Adrenal gland (tissue), 9 donors: ENCODE measurements at regions not wholly inside any gene's neighbourhood (a gene's known extent, or its start where the extent isn't known, plus 50 kb on each side); places are given as distances from the start of the nearest gene placed in this dataset.
A peak's percentile ranks its signal among the peaks of the same experiment; 100 is the strongest.
"Not testable (repeated sequence)": the region's sequence is repeated elsewhere in the genome, so short reads cannot be mapped to it uniquely, and the experiment has no call there.

ENCODE experiments used
- DNase-seq, 7 donors: peaks; one replicate each; pipeline ENCODE4 v3.0.0-alpha.2; 2019 to 2020
- H3K27ac ChIP-seq, 5 donors: fragments of 200-600 bp; sonication (generic) in 4 of 5; 1 replicate in 3 of 5; 2 replicates in 2 of 5; pipeline versions ENCODE4 v1.5.1 to v1.8.0; 2016 to 2020; ENCODE audit warnings: mild to moderate bottlenecking in 1 of 5
- H3K27me3 ChIP-seq: fragments of 200-600 bp; 2 replicates; pipeline ENCODE4 v1.8.0; 2021
- H3K36me3 ChIP-seq, 2 donors: fragments of 200-600 bp; replicated peaks in 1 of 2; 1 replicate in 1 of 2; 2 replicates in 1 of 2; pipeline versions ENCODE4 v1.5.1 to v1.8.0; 2018 to 2022
- H3K4me1 ChIP-seq, 2 donors: fragments of 200-600 bp; replicated peaks in 1 of 2; 1 replicate in 1 of 2; 2 replicates in 1 of 2; pipeline versions ENCODE4 v1.5.1 to v1.8.0; 2018 to 2021
- H3K4me3 ChIP-seq, 4 donors: fragments of 200-600 bp; sonication (generic) in 3 of 4; one replicate each; pipeline ENCODE4 v1.5.1; 2016 to 2018
- H3K9me3 ChIP-seq, 3 donors: fragments of 200-600 bp; sonication (generic) in 1 of 3; replicated peaks in 1 of 3; 1 replicate in 2 of 3; 2 replicates in 1 of 3; pipeline versions ENCODE4 v1.5.1 to v1.8.0; 2016 to 2021
- CTCF ChIP-seq, 6 experiments: fragments of 450-650 bp in 4 of 6; fragments of 200-600 bp in 2 of 6; sonication (generic) in 1 of 6; IDR thresholded peaks; 1 replicate in 5 of 6; 2 replicates in 1 of 6; pipeline versions ENCODE4 v1.5.1 to v1.8.0; 2016 to 2021; ENCODE audit warnings: antibody characterized with exemption in 6 of 6, mild to moderate bottlenecking in 2 of 6, moderate library complexity in 1 of 6
- POLR2A ChIP-seq, 2 donors: fragments of 450-650 bp; IDR thresholded peaks; one replicate each; pipeline ENCODE4 v1.6.1; 2017; ENCODE audit warnings: antibody characterized with exemption in 2 of 2, mild to moderate bottlenecking in 2 of 2, moderate library complexity in 1 of 2
- WGBS, 4 donors: extraction: QIAGEN DNeasy Blood & Tissue Kit in 2 of 4; methylation state at CpG; one replicate each; pipeline versions ENCODE4 v1.1.5 to v1.1.7; 2013 to 2017; 5-methylcytosine and 5-hydroxymethylcytosine counted together
- intact Hi-C, 2 donors: fragments of 100-400 bp; cut with DNase I; formaldehyde crosslinking; loops; one replicate each; pipeline versions ENCODE4 v1.14.1 to v1.15.0; 2022 to 2023
- donor health status: healthy with polysubstance abuse.
- donor health status: Bipolar disorder and iron deficiency.
- donor health status: DM: yes; HTN: yes; CAD: no.
- donor health status: DM: no; HTN: no; CAD: no.
- donor health status: DM: no; HTN: no; CAD: no.

- no peaks in the 10 kb centered on the region for H3K4me1 ChIP-seq
- no peak for TF ChIP-seq POLR2A (IDR thresholded peaks at IDR 0.05)
- TF ChIP-seq CTCF (IDR thresholded peaks at IDR 0.05) = no peak
- WGBS, 4 donors = 47 to 59% (median 52%) methylated on average over 7 of the region's 7 CpGs
- intact Hi-C loops = no loop called here
- no peaks in the 10 kb centered on the region for H3K9me3 ChIP-seq
- no peak overlapping the region for H3K4me3 ChIP-seq
- DNase-seq = no peak
- H3K36me3 ChIP-seq = no peaks in the 10 kb centered on the region
- H3K27ac ChIP-seq = no peak overlapping the region
- no peaks in the 10 kb centered on the region for H3K27me3 ChIP-seq
Observed at GRCh38 chr9:124084087-124084486, 72.5 kb downstream of the LHX2 start.

GRCh38 chr9:124087226-124087625, 75.7 kb downstream of the LHX2 start:
- no peaks in the 10 kb centered on the region for H3K27me3 ChIP-seq
- no peak overlapping the region for H3K27ac ChIP-seq
- TF ChIP-seq POLR2A (IDR thresholded peaks at IDR 0.05) (no peak), CTCF (IDR thresholded peaks at IDR 0.05) (no peak)
- H3K4me1 ChIP-seq = no peaks in the 10 kb centered on the region
- H3K36me3 ChIP-seq = no peaks in the 10 kb centered on the region
- H3K9me3 ChIP-seq = no peaks in the 10 kb centered on the region
- no peak overlapping the region for H3K4me3 ChIP-seq
- intact Hi-C loops = no loop called here
- DNase-seq = no peak
- 93 to 100% (median 95%) methylated on average over 2 of the region's 2 CpGs for WGBS, 4 donors

GRCh38 chr9:124088476-124088837, 76.9 kb downstream of the LHX2 start:
- Histone ChIP-seq H3K9me3 (no peaks in the 10 kb centered on the region), H3K27me3 (no peaks in the 10 kb centered on the region), H3K36me3 (no peaks in the 10 kb centered on the region), H3K4me3 (no peak overlapping the region), H3K27ac (no peak overlapping the region), H3K4me1 (no peaks in the 10 kb centered on the region)
- intact Hi-C loops = no loop called here
- WGBS, 4 donors = 60 to 75% (median 68%) methylated on average over 13 of the region's 13 CpGs
- no peak for TF ChIP-seq CTCF (IDR thresholded peaks at IDR 0.05)
- no peak for TF ChIP-seq POLR2A (IDR thresholded peaks at IDR 0.05)
- DNase-seq = no peak

GRCh38 chr9:124089631-124090488, 78.3 kb downstream of the LHX2 start:
- 73 to 84% (median 79%) methylated on average over 9 of the region's 9 CpGs for WGBS, 4 donors
- intact Hi-C loops = not testable (repeated sequence)
- DNase-seq = peak in 1 of 7 donors; percentile 21

More at GRCh38 chr9:124089631-124090488, 78.3 kb downstream of the LHX2 start:
- not testable (repeated sequence) for H3K4me1 ChIP-seq, H3K4me3 ChIP-seq, H3K27ac ChIP-seq, H3K27me3 ChIP-seq, H3K36me3 ChIP-seq, H3K9me3 ChIP-seq
